ENCODE measurements at regions not wholly inside any gene's neighbourhood (a gene's known extent, or its start where the extent isn't known, plus 50 kb on each side); places are given as distances from the start of the nearest gene placed in this dataset.

DNA sequence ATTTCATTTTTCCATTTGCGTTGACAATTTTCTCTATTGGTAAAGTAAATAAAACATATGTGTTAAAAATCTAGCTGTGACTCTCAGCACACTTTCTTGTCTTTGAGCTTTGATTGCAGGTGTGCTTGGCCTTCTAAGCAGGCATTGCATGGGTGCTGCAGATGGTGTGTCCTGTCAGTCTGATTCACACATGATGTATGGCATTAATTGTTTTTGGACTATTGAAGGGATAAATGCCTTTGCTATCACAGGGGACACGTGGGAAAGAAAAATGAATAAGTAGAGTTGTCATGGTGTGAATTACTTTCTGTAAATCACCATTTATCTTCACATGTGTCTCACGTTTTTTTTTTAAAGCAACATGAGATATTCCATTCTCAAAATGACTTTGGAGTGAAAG is 211.3 kb upstream of the NAV3 start:
- no peak for DNase-seq

DNA sequence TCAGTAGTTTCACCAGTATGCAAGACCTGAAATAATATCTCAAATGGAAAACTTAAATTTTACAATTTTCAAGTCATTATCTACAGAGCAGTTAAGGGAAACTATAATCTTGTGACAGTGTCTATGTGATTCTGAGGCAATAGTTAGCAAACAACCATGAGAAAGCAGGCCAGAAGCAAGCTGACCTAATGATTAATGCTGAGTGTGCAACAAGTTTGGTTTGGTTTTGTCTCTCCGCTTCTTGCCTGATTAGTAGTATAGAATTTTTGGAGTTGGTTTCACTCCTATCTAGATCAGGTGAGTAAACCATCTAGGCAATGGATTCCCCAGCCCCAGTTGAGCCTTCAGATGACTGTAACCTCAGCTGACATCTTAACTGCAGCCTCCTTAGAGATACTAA is 212.9 kb upstream of the NAV3 start:
- no peak for DNase-seq

DNA sequence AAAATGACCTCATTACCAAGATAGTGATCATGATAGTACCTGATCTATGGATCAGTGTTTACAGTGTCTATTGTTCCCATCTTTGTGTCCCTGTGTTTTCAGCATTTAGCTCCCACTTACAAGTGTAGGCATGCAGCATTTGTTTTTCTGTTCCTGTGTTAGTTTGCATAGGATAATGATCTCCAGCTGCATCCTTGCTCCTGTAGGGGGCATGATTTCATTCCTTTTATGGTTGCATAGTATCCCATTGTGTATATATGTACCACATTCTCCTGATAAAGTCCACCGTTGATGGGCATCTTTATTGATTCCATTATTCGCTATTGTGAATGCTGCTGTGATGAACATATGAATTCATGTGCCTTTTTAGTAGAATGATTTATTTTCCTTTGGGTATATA is 215.4 kb upstream of the NAV3 start:
- peak; percentile 17 for DNase-seq

DNA sequence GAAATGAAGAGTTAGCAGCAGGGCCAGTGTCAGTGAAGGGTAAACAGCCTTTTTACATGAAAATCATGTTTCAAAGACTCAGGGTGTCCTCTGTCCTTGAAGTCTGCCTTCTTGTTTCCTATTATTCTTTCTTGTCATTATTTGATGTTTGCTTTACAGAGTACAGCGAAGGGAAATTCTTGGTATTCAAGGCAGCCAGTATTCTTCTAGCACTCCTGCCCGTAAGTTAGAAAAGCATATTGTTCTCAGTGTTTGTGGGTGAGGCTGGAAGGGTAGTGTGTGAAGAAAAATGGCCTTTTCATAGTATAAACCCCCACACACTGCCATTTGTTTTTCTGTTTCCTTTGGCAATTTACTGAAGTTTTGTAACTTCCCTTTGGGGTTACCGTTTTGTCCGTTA is 217.3 kb upstream of the NAV3 start:
- DNase-seq, result no peak

DNA sequence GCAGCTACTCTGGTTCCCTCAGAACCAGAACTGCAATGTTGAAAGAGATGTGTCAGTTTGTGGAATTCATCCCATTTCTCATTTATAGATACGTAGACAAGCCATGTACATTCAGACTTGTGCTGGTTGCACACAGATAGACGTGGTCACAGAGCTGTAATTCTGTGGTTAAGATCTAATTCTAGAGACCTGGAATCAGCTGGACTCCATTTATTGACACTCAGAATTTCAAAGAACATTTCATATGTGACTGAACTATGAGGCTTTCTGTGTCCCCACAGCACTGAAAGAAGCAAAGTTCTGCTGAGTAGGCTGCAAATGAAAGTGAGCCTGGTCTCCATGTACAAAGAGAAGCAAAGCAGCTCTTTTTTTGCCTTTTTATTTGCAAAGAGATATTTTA is 220.2 kb upstream of the NAV3 start:
- DNase-seq, result no peak

DNA sequence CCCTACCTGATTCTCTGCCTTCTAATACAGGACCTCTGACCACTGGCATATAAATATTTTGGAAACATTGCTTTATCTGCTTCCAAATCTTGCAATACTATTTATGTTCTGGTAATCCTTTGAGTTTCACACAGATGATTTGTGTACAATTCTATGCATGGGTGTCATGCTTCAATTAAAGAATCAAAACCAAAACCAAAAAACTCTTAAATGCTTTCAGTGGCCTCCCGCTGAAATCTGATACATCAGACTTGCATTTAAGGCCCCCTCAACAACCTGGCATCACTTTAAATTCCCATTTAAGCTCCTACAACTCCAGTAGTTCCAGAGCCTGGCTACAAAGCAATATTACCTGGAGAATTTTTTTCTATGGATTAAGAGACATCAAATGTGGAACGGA is 221.7 kb upstream of the NAV3 start:
- DNase-seq, result no peak

DNA sequence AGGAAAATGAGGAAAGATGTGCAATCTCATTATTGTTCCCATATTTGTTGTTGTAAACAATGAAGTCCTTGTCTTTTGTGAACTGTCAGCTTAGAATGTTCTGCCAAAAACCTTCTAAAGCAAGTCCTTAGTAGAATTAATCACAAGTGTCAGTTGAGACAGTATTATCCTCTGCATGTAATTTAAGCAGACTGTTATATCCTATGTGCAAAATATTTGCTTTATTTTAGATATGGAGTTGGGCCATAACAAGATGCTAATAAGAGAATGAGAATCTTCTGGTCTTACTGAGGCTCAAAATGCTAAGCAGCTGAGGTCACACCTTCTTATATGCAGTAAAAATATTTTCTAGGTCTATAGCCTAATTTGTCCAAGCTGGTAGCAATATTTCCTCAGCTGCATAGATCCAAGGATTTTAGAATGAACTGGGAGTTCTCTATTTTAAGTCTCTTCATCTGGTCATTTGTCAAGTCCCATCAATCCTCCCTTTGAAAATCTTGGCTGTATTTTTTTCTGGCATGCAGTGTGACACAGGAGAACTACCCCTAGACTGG is 222.3 kb upstream of the NAV3 start:
- DNase-seq, result no peak

DNA sequence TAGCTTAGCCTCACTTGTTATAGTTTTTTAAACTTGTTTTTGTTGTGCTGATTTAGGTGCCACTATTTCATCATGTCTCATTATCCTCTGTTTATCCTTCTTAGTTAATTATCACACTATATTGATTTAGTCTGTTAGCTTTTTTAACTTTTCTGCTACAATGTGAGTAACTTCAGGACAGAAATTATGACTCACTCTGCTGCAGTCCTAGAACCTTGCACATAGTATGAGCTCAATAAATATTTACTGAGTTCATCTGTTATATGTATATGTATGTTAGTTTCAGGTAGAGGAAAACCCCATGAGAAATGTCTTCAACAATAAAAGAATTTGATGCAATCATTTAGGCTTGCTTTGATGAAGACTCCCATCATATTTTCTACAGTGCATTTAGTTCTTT is 224.3 kb upstream of the NAV3 start:
- DNase-seq, result no peak

DNA sequence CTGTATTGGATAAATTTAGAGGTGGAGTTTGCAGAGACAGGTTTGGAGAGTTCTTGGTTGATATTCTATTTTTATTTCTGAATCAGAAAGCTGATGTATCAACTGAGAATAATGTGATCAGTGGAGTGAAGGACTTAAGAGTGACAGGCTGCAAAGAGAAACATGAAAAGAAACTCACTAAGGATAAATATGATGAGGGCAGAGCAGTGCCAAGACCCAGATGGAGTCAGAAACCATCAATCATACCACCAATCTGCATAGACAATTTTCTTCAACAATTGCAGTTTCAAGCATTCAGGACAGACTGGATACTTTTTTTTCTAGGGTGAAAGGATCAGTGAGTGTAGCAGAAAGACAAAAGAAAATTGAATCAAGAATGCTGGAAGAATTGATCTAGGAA is 226.7 kb upstream of the NAV3 start:
- no peak for DNase-seq

DNA sequence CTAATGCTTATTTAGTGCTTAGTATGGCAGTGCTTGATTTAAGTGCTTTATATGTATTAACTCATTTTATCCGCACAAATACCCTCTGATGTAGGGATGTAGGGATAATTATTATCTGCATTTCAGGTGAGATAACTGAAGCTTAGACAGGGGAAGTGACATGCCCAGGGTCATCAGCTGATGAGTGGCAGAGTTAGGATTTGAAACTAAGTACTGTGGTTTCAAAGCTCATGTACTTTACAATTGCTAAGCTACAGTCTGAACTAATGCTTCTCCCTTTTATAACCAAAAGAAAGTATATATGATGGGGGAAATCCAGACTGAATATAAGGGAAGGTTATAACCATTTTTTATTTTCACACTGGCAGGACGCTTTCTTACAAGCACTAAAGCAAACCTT is 229.6 kb upstream of the NAV3 start:
- no peak for DNase-seq

DNA sequence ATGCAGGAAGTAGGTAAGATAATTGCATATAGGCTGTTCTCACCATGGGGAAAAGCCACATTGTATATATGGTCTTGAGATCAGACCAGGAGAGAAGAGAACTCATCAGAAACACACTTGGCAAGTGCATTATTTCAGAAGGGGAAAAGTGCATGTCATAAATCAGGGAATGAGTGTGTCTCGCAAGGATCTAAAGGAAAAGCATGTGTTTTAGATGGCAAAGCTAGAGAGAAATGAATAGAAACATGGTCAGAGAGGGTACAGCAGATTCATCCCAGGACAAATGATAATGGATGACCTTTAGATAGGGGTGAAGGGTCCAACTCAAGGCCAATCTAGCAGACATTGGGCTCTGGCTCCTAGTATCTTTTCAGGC is 230.2 kb upstream of the NAV3 start:
- no peak for DNase-seq

DNA sequence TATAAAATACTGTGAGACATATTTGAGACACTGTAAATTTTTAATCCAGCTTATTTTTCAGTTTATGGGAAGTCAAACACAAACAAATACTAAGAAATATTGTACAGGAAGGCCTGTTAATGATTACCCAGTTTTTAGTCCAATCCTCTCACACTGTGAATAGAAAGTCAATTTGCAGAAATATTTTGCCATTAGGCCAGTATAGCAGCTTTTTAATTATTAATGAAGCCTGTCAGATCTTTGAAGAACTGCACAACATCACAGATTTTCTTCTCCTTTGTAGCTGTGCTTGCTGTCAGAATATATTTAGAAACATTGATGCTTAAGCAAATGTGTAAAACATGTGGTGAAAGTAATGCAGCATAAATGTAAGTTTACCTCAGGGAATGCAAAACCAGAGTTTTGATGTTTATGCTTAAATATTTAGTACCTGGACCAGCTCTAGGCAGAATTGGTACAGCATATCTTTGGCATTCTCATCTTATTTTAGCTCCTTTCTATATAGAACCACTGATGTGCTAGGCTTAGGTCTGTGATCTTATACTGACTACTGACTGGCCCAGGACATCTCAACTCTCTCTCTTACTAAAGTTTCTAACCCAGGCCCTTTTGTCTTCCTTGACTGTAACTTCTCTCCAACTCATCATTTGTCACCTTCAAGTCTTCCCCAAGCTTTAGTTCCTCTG is 230.8 kb upstream of the NAV3 start:
- DNase-seq, result no peak

DNA sequence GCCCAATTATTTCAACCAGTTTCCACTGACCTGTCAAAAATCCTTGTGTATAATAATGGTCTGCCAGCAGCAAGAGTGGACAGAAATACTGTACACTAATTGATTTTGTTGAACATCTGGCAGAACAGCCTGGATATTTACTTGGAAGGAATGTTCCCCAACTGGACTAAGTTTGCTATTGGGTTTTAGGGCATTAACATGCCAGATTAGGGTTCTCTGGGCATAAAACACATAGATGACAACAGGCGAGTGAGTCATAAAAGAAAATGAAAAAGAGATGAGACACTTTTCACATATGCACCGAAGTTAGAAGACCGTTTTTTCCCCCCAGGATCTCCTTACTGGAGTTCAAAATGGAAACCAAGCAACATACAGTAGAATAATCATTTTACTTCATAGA is 236.3 kb upstream of the NAV3 start:
- DNase-seq, result no peak

DNA sequence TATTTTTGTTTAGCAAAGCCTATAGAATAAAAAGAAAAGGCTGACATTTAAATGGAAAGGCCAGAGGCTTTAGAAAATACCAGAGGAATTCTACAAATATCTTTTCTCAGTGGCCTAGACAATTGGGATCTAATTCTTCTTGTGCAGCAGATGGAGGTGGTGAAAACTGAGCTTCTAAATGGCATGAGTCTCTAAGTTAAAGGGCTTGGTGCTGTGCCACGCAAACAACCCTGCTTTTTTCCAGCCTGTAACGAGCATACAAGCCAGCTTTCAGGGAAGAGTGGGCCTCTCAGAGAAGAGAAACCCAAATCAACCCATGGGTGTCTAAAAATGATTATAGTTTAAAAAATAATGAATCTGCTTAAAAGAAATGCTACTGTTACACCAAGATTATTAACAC is 237.9 kb upstream of the NAV3 start:
- no peak for DNase-seq

DNA sequence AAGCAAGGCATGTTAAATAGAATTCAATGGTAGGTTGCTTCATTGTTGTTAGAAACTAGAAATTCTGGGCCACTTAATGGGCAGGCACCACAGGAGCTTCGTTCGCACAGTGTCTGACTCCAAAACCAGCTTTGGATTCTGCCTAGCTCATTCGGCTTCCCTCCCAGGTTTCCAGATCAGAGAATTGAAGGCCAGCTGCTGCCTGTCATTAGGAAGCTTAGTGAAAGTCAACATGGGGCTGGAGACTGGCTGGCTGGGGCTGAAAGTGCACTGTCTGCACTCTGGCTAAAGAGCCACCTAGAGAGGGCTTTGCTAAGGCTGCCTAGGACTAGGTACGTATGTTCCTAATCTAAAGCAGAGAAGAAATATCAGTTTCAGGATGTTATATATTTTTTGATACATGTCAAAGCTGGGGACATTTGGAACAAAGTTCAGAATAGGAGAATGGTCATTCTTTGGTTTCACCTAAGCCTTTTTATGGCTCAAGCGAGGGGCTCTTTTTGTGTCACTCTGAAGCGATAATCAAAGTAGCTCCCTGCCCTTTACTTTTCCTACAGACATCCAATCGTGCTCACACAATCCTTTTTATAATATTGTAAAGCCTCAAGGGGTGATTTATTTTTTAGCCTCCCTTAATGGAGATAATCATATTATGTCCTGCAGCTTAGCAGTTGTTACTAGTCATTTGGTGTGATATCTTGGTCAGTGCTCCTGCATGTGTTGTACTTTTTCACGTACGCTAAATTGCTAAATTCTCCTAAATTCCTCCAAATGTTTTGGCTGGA is 238.5 kb upstream of the NAV3 start:
- DNase-seq, result no peak

DNA sequence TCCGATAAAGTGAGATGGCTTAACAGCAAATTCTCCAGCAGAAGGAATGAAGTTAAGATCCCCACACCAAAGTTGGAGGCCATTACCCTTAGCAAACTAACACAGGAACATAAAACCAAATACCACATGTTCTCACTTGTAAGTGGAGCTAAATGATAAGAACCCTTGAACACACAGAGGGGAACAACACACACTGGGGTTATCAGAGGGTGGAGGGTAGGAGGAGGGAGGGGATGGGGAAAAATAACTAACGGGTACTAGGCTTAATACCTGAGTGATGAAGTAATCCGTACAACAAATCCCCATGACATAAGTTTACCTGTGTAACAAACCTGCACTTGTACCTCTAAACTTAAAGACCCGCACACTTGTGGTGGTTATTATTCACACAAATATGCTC is 240.4 kb upstream of the NAV3 start:
- DNase-seq, result no peak

DNA sequence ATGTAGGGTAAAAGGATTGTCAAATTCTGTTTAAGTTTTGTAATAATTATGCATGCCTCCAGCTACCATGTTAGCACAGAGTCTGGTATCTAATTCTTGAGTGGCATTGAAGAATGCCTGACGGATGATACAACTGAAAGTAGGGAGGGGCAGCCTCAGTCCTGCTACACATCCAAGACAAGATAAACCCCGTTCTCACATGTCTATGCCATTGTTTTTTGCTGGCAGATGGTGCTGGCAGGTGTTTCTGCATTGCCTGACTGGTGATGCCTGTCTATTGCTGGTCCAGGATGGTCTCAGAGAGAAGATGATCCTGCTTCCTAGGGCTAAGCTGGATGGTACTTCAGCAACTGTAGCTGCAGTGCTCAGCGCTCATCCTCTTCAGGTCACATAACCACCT is 245.8 kb upstream of the NAV3 start:
- DNase-seq, result no peak

DNA sequence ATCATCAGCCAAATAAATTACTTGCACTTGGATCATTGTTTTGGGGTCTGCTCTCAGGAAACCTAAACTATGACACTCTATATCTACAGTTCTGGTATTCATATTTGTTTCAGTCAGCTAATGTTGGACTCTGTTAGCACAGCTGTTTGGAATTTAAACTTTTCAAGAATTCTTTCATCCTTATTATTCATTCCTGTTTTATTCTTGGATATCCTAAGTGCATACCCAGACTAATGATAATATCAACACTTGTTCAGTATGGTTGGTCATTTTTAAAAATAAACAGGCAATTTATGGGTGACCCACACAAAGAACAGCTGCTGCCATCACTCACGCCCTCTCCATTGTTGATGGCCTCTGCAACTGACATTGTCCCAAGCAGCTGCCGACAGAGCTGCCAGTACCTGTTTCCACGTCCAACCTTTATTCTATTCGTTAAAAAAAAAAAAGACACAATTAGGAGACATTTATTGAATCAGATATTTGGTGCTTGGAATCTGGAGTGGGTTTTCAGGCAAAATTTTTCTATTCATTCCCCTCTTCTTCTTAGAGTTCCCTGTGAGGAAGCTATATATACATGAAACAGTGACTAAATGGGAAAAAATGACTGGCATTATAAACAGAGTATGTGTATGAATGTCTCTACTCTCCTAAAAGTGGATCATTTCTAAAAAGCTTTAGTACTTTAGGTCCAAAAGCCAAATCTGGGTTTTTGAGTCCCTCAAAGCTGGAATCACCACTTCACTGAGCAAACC is 252.1 kb upstream of the NAV3 start:
- no peak for DNase-seq

DNA sequence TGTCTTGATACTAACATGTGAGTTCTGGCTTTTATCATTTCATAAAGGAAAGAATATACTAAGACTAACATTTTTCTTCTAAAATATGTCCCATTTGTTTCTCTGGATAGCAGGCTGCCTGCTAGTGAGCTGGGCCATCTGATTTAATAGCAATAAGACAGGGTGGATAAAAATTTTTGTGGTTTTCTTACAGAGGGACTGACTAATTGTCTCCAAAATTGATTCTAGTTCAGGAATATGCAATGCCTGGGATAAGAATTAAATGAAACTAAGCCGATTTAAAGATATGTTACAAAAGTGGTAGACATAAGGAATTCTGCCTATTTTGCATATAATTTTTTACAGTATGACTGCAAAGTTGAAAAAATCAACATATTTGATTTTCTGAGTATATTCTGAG is 252.9 kb upstream of the NAV3 start:
- DNase-seq, result no peak

DNA sequence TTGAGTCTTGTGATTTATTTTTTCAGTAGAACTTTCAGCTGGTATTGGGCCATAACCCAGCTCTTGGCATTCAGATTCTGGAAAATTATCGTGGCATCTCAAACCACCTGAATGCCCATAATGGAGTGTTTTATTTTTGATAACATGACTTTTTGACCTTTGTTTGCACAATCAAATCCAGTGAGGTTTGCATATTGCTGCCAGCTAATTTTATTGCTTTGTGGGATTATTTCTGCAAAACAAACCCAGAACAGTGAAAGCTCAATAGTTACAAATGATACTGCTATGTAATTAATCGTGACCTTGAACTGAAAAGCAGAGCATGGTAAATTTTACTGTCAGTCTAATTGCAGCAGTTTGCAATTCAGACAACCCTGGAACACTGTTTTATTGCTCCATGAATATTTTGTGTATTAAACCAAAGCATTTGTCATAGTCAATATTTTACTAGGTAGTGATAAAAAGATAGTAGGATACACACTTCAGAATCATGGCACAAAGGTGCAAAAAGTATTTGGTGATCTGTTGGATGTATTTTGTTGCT is 255.2 kb upstream of the NAV3 start:
- peak; percentile 43 for DNase-seq

DNA sequence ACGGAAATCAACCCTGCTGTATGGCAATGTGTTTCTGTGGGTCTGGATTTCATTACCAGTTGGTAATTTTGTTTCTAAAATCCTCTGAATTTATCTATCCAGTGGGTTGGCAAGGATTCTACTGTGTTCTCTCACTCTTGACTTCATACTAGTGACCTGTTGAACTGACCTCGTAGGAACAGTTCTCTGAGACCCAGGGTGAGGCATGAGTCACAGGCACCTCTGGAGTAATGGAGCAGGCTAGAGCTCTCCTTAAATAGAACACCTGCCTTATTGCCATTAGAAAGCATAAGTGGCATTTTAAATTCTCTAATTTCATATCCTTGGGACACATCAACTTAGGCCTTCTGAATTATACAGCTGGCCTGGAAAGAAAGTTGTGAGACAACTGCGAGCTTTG is 258.3 kb upstream of the NAV3 start:
- DNase-seq, result no peak

DNA sequence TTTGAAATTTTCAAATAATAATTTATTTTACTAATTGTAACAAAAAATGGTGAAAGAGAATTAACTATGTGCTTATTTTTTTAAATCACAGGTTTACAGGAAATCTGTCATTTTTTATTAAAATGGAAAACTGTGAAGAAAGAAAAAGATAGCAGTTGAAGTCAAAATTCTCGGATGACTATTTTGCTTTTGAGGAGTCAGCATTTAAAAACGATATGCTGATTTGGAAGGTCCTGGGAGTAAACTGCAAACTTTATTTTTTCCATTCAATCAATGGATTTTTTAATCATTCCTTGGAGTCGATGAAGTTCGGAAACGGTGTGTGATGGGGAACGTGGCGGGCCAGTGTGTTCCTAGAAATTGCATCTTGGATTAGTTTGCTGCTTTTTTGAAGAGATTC is 258.9 kb upstream of the NAV3 start:
- DNase-seq, result no peak

DNA sequence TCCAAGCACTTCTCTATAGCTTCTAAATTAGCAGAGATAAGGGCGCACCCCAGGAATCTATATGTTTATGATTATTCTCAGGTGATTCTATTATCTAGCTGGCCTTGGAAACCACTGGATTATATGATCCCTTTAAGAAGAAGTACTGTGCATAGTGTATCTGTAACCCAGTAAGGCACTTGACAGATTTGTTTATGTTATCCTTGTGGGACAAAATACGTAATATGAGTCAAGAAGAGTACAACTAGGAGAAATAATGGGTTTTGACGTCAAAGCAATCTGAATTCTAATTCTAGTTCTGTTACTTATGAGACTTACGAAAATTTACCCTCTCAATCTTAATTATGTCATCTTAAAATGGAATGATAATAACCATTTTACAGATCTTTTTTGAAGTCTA is 259.6 kb upstream of the NAV3 start:
- no peak for DNase-seq

DNA sequence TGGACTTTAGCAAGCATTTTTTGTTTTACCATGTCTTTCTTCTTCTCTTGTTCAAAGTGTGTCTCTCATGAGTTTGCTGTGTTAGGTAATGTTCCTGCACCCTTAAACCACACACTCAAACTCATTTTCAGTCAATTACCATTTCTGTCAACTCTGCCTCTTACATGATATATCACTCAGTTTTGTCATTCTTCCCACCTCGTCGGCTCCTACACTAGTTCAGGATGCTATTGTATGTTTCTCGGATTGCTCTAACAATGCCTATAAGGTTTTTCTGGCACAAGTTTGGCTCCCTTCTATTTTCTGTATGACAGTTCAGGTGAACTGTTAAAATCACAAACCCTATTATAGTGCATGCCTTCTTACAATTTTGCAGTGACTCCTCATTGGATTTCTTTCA is 260.8 kb upstream of the NAV3 start:
- DNase-seq, result no peak

Data from NCI-H526 treated with DMSO at 0.1 percent for 48 hours (cell line).